LNCaP clone FGC (cell line): ENCODE measurements at regions not wholly inside any gene's neighbourhood (a gene's known extent, or its start where the extent isn't known, plus 50 kb on each side); places are given as distances from the start of the nearest gene placed in this dataset.
A peak's percentile ranks its signal among the peaks of the same experiment; 100 is the strongest.

ENCODE experiments used
- DNase-seq: peaks from one replicate; pipeline ENCODE4 v3.0.0-alpha.2; 2011; ENCODE audit warnings: low read depth
- H3K4me3 ChIP-seq: 2 replicates; pipeline ENCODE4 v1.5.1; 2011; ENCODE audit warnings: mild to moderate bottlenecking, low read depth, low read length, control low read depth
- CTCF ChIP-seq: IDR thresholded peaks from 2 replicates; pipeline ENCODE4 v1.5.1; 2012; ENCODE audit warnings: mild to moderate bottlenecking; ENCODE audit not compliant: control insufficient read depth, insufficient read depth; ENCODE audit errors: extremely low read depth

DNA sequence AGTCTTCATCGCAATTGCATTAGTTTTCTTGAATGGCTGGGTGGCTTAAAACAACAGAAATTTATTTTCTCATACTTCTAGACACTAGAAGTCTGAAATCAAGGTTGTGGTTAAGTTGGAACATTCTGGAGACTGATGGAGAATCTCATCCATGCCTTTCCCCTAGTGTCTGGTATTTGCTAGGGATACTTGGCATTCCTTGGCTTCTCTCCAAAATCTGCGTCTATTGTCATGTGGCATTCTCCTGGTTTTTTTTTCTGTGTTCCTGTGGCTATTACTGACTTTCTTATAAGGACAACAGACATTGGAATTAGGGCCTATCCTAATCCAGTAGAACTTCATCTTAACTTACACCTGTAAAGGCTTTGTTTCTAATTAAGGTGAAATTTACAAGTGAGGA is 272.8 kb upstream of the EPHA5 start:
- no peak for TF ChIP-seq CTCF
- peak; percentile 1 for DNase-seq
- H3K4me3 ChIP-seq: no peak overlapping the region

GRCh38 chr4:65924843-65925242 is 254.6 kb upstream of the EPHA5 start:
- no peak for DNase-seq
- no peak overlapping the region for H3K4me3 ChIP-seq
- no peak for TF ChIP-seq CTCF

GRCh38 chr4:65923616-65924015 is 253.3 kb upstream of the EPHA5 start:
- no peak for DNase-seq
- no peak for TF ChIP-seq CTCF
- no peak overlapping the region for H3K4me3 ChIP-seq

- H3K4me3 ChIP-seq: no peak overlapping the region
- no peak for TF ChIP-seq CTCF
- no peak for DNase-seq
Measured at GRCh38 chr4:65921180-65921579, 250.9 kb upstream of the EPHA5 start.

DNA sequence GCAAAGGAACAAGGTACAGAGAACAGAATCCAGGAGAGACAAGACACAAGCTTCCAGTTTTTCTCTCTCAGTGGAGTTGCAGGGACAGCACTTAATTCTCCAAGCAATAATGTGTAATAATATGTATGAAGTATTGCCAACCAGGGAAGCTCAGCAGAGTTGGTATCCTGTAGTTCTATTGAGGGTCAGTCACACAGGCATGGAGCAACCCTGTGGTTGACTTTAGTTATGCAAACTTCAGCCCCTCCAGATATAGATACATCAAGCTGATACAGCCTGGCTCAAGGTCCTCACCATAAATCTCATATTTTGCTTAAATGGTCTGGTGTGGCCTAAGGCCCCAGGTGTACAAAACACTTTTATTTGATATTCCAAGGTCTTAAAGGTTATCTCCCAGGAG is 248.6 kb upstream of the EPHA5 start:
- DNase-seq: no peak
- H3K4me3 ChIP-seq: no peak overlapping the region
- TF ChIP-seq CTCF: no peak

GRCh38 chr4:65918212-65918611 is 247.9 kb upstream of the EPHA5 start:
- peak; percentile 72 for DNase-seq
- H3K4me3 ChIP-seq: no peak overlapping the region
- no peak for TF ChIP-seq CTCF

DNA sequence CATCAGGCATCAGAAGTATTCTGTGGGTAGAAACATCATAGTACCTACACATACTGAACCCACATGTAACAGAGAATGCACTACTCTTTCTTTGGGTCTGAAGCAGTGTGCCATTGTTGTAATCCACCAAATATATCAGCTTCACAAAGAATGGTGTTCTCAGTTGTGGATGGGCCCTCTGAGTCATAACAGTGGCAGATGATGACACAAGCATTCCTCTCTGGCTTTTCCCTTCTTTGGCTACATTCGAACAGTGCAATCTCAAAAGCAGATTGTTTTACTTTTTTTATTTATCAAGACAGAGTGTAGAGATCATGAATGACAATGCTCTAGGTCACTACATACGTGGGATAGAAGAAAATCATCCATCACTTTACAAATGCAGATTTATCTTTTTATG is 247.2 kb upstream of the EPHA5 start:
- DNase-seq: no peak
- no peak for TF ChIP-seq CTCF
- no peak overlapping the region for H3K4me3 ChIP-seq
